GM20431 (cell line): ENCODE measurements at regions not wholly inside any gene's neighbourhood (a gene's known extent, or its start where the extent isn't known, plus 50 kb on each side); places are given as distances from the start of the nearest gene placed in this dataset.
"Not testable (repeated sequence)": the region's sequence is repeated elsewhere in the genome, so short reads cannot be mapped to it uniquely, and the experiment has no call there.

ENCODE experiments used
- in situ Hi-C: fragments of 300-500 bp; cut with MseI, MboI; formaldehyde crosslinking; loops from one replicate; pipeline ENCODE4 v1.15.0; 2020; ENCODE audit warnings: low sequenced_read_pairs; ENCODE audit not compliant: unreplicated experiment

DNA sequence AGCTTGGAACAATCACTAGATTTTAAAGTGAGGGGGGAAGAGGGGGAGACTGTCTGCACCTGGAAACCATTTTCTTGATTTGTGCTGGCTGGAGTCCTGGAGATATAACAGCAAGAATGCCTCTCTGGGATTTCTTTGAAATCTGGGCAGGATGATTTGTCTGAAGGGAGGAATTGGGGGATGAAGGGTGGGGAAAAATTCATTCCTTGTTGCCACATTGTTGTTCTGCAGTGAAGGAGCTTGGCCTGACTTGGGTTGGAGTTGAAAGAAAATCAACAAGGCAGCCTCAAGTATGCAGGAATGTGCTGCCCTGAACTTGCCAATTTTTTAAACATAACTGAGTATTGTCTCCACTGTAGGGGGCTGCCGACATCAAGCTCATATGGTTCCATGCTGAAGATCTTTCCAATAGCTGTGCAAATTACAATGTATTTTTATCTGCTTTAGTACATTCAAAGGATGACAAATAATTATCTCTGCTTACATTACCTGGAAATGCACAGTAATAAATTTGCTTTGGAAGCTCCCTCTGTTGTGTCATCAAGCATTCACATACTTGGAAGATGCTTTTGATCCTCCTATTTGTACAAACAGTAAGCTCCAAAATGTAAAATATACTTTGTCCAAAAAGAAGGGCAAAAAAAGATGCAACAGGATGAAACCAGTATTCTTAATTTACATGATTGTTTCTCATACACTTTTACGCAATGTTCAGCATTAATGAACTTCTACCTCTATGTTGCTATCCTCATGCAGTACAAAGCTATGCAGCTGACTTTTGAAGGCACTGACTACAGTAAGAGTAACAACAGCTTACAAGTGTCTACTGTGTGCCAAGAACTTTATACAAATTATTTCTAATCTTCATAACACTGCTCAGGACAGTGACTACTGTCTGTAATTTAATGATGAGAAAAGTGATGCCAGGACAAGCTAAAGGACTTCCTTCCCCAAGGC lies 627.9 kb upstream of the KLF12 start:
- in situ Hi-C loops = no loop called here

DNA sequence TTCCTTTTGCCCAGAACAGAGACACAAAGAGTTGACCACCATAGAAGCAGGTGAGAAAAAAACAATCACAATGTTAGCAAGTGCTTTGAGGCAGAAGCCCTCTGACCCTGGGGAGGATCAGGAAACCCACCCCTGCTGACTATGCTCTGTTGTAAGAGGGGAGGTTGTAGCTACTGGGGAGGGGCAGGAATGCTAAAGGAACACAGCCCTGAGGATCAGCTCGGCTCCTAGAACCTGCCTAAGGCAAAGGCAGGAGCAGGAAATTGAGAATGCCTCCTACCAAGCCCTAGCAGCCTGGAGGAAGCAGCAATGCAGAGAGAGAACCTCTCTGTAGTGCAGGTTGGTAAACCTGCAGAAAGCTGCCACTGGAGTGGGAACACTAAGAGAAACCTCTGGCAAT lies 624.0 kb upstream of the KLF12 start:
- in situ Hi-C loops = no loop called here

DNA sequence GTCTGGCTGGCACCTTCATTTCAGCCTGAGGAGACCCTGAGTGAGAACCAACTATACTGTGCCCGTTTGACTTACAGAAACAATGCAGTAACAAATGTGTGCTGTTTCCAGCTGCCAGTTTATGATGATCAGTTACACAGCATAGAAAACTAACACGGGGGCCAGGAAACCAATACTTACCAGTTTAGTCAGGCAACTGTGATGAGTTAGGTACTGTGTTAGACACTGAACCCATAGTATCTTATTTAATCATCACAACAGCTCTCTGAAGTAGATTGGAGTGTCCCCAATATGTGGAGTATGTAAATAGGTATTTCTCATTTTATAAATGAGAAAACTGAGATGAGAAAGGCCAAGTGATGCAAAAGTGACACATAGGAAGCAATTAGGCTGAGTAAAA lies 620.9 kb upstream of the KLF12 start:
- in situ Hi-C loops = no loop called here

DNA sequence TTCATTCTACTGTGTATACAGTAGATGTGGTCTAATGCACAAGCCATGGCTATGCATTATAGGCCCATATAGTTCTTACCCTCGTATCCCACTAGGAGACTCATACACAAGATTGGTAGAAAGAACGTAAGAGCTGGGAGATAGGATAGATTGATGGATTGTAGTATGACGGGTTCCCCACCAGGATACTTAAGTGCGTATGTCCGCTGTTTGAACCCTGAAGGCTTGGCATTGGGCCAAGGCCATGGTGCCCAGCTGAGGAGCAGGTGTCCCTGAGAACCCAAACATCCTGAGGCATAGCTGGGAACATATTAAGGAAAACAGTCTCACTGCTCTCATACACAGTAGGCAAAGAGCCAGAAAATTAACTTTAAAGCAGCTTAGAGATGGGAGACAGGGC lies 617.5 kb upstream of the KLF12 start:
- in situ Hi-C loops = no loop called here

DNA sequence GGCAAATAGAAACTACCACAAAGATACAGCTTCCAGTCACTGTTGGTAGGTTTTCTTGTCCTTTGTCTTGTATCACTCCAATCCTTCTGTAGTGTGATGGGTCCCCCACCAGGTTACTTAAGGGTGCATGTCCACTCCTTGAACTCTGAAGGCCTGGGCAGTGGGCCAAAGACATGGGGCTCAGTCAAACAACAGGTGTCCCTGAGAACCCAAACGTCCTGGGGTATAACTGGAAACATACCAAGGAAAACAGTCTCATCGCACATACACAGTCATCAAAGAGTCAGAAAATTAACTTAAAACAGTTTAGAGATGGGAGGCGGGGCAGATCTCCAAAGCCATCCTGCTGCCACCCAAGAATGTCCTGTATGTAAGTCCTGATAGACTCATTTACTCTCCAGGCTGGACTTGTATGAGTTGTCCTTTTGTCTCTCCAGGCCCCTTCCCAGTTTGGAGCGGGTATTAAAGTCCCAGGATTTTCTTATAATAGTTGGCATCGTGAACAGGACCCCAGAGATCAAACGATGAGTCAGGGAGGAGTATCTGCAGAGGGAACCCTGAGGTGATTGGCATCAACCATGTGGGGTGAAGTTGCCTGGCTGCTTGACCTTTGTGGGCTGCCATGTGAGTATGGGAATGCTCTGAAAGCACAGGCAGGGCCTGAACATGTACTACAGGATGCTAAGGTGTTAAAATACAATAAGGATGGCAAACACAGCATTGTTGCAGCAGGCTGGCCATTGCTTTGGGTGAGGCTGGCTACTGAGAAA lies 613.2 kb upstream of the KLF12 start:
- in situ Hi-C loops = no loop called here

DNA sequence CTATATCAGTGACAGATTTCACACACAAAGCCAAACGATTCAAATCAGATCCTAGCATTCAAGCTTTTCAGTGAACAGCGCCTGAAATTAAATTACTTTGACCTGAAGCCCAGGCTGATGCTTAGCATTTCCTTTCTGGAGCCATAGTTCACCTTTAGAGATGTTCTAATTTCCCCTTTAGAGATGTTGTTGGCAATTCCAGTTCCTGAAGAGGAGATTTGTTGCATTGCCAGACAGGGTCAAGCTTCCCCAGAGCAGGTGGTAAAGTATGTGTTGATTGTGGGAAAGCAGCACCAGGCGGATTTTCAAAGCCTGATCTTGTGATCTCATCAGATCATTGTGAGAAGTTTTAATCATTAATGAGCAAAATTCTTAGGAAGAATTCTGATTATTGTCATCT lies 609.8 kb upstream of the KLF12 start:
- in situ Hi-C loops = no loop called here

DNA sequence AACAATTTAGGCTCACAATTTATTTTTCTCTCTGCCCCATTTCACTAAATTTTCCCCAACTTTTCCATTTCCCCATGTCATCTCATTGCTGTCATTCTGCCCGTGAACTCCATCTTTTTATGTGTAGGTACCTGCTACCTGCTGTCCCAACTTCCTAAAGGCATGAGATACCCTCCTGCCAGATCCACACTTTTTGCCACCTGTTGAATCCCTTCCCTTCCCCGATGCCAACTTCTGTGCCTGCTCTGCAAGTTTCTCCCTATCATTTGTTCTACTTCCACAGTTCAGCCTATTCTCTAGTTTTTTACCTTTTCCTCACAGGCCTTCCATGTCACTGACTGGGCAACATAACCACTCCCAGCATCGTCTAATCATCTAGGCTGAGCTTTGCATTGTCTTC lies 607.5 kb upstream of the KLF12 start:
- in situ Hi-C loops = no loop called here

DNA sequence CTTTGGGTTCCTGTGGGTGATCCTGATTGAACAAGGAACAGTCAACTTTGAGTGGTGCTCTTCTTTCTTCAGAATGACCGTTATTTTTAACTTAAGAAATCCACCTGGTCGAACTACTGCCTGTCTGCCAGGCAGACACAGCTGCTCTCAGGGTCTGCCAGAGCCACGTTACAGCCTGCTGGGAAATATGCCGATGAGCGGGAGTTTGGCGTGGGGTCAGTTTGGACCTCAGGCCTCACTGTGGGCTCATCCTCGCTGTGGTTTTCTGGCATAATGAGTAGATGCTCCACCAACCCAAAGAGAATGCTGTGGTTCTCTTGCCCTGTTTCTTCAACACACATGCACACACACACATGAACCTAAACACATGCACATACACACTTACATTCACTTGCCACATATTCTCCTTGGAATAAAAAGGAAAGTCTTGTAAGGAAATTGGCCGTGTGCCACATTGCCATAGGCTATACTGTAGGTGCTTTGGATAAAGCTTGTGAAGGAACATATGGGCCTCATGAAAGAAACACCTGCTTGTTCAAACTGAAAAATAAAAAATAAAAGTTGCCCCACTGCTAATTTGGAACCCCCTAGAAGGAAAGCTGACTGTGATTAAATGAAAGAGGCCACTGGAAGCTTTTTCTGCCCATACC lies 598.7 kb upstream of the KLF12 start:
- in situ Hi-C loops = no loop called here

DNA sequence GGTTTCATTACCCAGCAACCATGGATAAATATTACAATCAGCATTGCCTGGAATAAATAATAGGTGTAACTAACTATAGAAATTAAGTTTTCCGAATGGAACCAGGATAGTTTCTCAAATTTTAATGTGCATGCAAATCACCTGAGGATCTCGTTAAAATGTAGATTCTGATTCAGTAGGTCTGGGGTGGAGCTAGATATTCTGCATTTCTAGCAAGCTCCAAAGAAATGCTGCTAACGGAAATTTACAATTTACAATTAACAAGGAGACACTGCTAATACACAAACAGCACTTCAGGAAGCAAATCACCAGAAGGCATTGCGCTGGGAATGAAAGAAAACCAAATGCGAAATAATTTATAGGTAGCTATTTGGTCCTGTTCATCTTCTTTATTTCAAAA lies 597.5 kb upstream of the KLF12 start:
- in situ Hi-C loops = no loop called here

DNA sequence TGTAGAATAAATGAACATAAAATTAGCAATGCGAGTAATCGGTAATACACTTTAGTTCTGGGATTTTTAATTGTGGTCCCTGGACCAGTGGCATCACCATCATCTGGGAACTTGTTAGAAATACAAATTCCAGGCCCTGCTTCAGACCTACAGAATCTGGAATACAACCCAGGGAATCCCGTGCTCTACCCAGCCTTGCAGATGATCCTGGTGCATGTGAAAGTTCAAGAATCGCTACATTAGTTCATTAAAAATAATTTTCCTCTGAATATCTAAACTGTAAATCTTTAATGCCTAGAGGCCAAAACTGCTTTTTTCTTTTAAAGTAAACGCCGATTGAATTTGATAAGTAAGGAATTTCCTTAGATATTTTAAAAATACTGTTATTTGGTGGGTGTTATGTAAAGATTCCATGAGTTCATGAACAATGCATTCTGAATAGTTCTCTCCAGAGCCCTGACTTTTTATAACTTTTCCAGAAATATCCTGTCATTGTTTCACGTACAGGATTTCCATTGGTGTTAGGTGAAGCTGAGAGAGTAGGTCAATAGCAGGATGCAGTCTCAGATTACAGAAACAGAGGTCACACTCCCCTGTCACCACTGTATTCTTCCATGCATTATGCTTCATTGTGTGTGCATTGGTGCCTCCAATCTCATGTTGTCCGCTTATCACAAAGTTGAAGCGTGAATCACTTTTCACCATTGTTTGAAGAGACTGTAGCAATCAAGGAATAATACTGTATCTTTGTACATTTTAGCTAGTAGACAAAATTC lies 596.5 kb upstream of the KLF12 start:
- in situ Hi-C loops = no loop called here

DNA sequence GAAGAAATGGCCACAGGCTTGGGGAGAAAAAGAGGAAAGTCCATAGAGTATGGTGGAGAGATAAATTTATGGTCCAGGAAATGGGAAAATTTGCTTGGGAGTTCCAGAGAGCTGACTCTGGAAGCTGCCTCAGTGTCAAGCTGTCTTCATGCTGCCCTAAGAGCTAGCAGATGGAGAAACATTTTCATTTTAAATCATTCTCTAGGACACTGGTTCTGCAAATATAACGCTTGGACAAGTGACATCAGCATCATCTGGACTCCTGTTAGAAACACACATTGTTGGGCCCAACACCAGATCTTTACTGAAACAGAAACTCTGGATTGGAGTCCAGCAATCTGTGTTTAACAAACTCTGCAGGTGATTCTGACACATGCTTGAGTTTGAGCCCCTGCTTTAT lies 592.0 kb upstream of the KLF12 start:
- in situ Hi-C loops = no loop called here

DNA sequence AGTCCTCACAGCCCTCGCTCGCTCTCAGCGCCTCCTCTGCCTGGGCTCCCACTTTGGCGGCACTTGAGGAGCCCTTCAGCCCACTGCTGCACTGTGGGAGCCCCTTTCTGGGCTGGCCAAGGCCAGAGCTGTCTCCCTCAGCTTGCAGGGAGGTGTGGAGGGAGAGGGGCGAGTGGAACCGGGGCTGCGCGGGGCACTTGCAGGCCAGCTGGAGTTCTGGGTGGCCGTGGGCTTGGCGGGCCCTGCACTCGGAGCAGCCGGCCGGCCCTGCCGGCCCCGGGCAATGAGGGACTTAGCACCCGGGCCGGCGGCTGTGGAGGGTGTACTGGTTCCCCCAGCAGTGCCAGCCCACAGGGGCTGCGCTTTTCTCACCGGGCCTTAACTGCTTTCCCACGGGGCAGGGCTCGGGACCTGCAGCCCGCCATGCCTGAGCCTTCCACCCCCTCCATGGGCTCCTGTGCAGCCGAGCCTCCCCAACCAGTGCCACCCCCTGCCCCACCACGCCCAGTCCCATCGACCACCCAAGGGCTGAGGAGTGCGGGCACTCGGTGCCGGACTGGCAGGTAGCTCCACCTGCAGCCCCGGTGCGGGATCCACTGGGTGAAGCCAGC lies 584.1 kb upstream of the KLF12 start:
- in situ Hi-C loops = not testable (repeated sequence)

DNA sequence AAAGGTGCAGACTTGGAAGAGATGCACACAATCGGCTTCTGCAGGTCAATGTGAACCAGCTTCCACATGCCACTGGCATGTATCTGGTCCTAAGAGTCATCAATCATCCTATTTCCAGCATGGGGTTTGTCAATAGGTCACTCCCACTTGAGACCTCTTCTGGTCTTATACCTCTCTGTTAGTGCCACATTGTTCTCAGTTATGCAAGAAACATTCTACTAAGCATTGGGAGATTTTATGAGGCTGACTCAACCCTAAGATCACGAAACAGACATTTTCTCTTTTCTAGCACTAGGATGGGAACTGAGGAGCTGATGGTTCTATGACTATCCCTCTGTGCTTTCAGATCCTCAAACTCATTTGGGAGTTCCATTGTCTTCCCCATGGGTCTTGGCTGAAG lies 581.5 kb upstream of the KLF12 start:
- in situ Hi-C loops = no loop called here

DNA sequence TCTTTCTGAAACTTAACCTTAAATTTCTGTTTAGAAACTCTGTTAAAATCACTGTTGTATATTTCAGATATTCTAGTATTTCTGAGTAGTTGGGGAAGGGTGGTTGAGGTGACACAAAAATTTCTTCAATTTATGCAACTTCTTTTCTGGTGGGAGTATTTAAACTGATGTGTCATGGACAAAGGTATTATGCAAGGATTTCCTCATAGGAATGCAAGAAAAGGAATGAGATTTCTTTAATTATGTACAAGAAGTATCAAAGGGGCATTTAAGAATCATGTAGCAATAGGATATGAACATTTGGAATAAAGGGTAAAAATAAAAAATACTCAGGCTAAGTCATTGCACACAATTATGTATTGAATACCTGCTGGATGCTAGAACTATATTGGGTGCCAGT lies 575.8 kb upstream of the KLF12 start:
- in situ Hi-C loops = no loop called here

DNA sequence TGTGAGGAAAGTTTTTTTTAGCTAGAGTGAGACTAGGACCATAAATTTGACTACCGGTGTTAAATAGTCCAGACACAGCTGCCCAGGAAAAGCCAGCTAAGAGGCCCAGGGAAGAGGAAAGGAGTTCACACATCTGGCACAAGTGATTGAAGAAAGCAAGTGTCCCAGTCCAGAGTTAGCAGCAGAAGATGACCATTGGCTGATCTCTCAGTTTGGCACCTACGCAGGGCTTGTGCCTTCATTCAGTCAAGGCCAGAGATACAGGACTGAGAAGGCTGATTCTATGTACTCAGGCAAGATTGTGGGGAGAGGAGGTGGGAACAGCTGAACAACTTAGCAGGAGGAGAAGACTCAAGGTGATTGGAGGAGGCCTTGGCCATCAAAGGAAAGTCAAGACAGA lies 575.0 kb upstream of the KLF12 start:
- in situ Hi-C loops = no loop called here

DNA sequence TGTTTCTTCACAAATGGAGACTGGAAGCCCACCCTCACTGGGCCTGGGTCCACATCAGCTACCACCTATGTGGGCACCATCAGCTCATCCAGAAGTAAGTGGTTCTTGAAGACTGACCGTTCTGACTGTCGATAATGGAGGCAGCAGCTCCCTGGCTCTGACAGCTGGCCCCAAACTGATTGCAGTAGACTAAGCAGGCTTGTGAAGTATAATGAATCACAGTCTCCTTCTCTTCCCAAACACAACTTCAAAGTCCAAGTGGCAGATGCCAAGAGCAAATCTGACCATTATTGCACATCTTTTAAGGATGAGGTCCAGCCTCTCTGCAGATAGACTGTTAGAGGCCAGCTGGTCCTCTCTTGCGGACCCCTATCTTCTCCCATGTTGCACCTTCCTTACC lies 574.4 kb upstream of the KLF12 start:
- in situ Hi-C loops = no loop called here

DNA sequence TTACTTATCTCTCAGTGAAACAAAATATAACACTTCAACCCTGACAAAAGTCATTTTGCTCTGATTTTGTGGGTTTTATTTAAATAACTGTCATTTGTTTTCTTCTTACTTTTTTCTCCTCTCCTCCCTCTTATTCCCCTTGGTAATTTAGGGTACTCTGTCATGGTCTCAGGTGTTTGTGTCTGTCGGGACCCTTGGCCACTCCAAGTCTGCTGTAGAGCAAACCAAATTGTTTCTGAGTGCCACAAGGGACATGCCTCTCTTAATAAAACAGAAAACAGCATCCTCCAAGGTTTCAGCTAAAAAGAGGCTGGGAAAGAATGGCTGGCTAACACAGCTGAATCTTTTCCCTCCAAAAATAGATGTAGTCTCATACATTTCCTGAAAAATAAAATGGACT lies 573.1 kb upstream of the KLF12 start:
- in situ Hi-C loops = no loop called here

DNA sequence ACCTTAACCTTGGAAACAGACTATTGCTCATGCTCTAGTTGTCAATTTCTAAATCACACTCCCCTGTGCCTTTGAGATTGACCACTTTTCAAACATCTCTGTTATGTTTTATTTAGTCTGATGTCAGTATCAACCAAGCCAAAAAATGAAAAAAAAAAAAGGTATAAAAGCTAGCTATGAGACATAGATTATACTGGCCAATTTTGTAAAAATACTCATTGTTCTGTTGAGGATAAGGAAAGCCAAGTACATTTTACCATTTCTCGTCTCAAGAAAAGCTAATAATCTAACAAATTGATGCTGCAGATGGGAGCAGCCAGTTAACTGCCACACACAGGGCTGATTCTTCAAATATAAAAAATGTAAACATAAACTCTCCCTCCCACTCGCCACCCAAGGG lies 572.6 kb upstream of the KLF12 start:
- in situ Hi-C loops = no loop called here

DNA sequence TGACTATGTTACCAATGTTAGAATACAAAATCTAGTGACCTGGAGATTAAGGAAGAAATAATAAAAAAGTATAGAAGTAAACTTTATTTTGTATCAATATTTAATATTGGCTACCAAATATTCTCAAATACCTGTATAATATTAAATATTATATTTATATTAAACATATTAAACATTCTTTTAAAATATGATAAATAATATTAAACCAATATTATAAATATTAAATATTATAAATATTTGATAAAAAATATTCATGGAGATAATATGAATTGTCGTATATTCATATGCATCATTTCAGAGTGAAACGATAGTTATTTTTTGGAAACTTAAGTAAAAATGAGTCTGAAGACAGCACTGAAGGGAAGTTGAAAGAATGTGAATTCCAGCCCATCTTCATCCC lies 571.2 kb upstream of the KLF12 start:
- in situ Hi-C loops = no loop called here

DNA sequence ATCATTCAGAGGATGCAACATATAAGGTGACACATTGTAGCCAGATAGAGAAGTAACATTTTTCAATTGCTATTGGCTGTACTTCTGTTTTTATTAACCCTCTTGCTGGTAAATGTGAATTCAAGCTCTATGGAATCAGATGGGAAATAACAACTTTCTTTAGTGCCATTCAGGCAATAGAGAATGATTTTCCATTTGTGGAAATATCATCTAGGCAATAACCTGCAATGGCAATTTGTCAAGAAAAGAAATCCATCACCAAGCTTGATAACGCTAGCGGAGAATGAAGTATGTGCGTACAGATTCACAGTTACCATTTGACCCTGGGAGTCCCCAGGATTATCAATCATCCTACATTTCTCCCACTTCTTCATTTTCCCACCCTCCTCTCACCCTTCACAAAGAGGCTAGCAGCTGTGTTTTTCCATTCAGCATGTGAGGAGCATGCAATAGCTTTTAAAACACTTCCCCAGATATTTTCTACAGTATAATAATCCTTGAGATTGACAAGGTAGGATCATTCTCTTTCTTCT lies 569.7 kb upstream of the KLF12 start:
- in situ Hi-C loops = no loop called here
